B cell (primary cell): ENCODE measurements at regions not wholly inside any gene's neighbourhood (a gene's known extent, or its start where the extent isn't known, plus 50 kb on each side); places are given as distances from the start of the nearest gene placed in this dataset.

Experiments
- ATAC-seq: fragments of 200-7000 bp; cut with Tn5 transposase; one replicate; pipeline ENCODE4 v1.10.0; 2021; ENCODE audit warnings: low read depth, mild to moderate bottlenecking, moderate number of reproducible peaks, moderate library complexity
- CTCF ChIA-PET: fragments of 350-600 bp; sonication (Branson Sonifier 250); formaldehyde crosslinking; loops from one replicate; lab custom pipeline; 2021; ENCODE audit warnings: antibody characterized with exemption, inconsistent platforms; lab: Charles Lee
- POLR2A ChIA-PET: fragments of 350-600 bp; sonication (Branson Sonifier 250); formaldehyde crosslinking; loops from one replicate; lab custom pipeline; 2021; ENCODE audit warnings: antibody characterized with exemption; lab: Charles Lee
- DNase-seq: peaks from one replicate; pipeline ENCODE4 v3.0.0; 2013
- H2AFZ ChIP-seq: 2 replicates; pipeline ENCODE4 v1.6.1; 2012; ENCODE audit warnings: mild to moderate bottlenecking, low read depth, low read length; ENCODE audit not compliant: insufficient read depth, poor library complexity, severe bottlenecking
- H3K27ac ChIP-seq, 2 donors: 1 replicate in 1 of 2; 2 replicates in 1 of 2; pipeline ENCODE4 v1.5.1; 2012 to 2013; ENCODE audit warnings: low read length in 2 of 2, mild to moderate bottlenecking in 2 of 2, moderate library complexity in 1 of 2
- H3K27me3 ChIP-seq, 4 experiments: fragments of 200-600 bp in 1 of 4; sonication (generic) in 1 of 4; replicated peaks in 1 of 4; 1 replicate in 2 of 4; 2 replicates in 2 of 4; pipeline versions ENCODE4 v1.6.1 to v1.7.0; 2013 to 2016; ENCODE audit warnings: low read length in 3 of 4, mild to moderate bottlenecking in 2 of 4, mixed read lengths in 1 of 4, moderate library complexity in 1 of 4; ENCODE audit not compliant: insufficient read depth in 4 of 4, control insufficient read depth in 3 of 4; ENCODE audit errors: control extremely low read depth in 1 of 4
- H3K36me3 ChIP-seq, 2 experiments: replicated peaks in 1 of 2; 1 replicate in 1 of 2; 2 replicates in 1 of 2; pipeline versions ENCODE4 v1.6.1 to v1.7.1; 2013; ENCODE audit warnings: low read length in 1 of 2; ENCODE audit not compliant: insufficient read depth in 2 of 2, control insufficient read depth in 1 of 2; ENCODE audit errors: control extremely low read depth in 1 of 2, extremely low read depth in 1 of 2
- H3K4me1 ChIP-seq, 2 donors: fragments of 200-600 bp in 1 of 2; sonication (generic) in 1 of 2; 1 replicate in 1 of 2; 2 replicates in 1 of 2; pipeline versions ENCODE4 v1.5.1 to v1.6.1; 2013 to 2017; ENCODE audit warnings: low read length in 2 of 2; ENCODE audit not compliant: control insufficient read depth in 2 of 2, insufficient read depth in 2 of 2
- H3K4me2 ChIP-seq: replicated peaks from 2 replicates; pipeline ENCODE3; 2012; ENCODE audit warnings: mild to moderate bottlenecking, low read depth, low read length; ENCODE audit not compliant: poor library complexity, severe bottlenecking
- H3K4me3 ChIP-seq, 5 experiments: fragments of 200-600 bp in 1 of 5; sonication (generic) in 1 of 5; 1 replicate in 3 of 5; 2 replicates in 2 of 5; pipeline versions ENCODE4 v1.5.1 to v1.7.0; 2011 to 2016; ENCODE audit warnings: low read length in 4 of 5, mild to moderate bottlenecking in 4 of 5, low read depth in 2 of 5, control low read depth in 1 of 5, moderate library complexity in 1 of 5; ENCODE audit not compliant: insufficient read depth in 1 of 5; ENCODE audit errors: control extremely low read depth in 1 of 5, extremely low read depth in 1 of 5
- H3K79me2 ChIP-seq: fragments of 200-600 bp; sonication (generic); one replicate; pipeline ENCODE4 v1.6.0; 2016; ENCODE audit warnings: low read length; ENCODE audit not compliant: control insufficient read depth, insufficient read depth
- H3K9ac ChIP-seq: fragments of 200-600 bp; sonication (generic); 2 replicates; pipeline ENCODE4 v1.6.1; 2017; ENCODE audit warnings: mild to moderate bottlenecking, low read length, moderate library complexity
- H3K9me3 ChIP-seq, 3 donors: one replicate each; pipeline versions ENCODE4 v1.6.1 to v1.7.1; 2013; ENCODE audit warnings: low read length in 2 of 3; ENCODE audit not compliant: control insufficient read depth in 2 of 3, insufficient read depth in 1 of 3; ENCODE audit errors: control extremely low read depth in 1 of 3
- H4K20me1 ChIP-seq: 2 replicates; pipeline ENCODE4 v1.6.0; 2012; ENCODE audit warnings: mild to moderate bottlenecking, low read length; ENCODE audit not compliant: insufficient read depth, control insufficient read depth, poor library complexity, severe bottlenecking
- H3K27ac Mint-ChIP-seq: one replicate; pipeline ENCODE4 v1.8.0; 2021; ENCODE audit warnings: mixed read lengths
- H3K27me3 Mint-ChIP-seq: one replicate; pipeline ENCODE4 v1.8.0; 2021; ENCODE audit warnings: mixed read lengths
- H3K4me1 Mint-ChIP-seq: one replicate; pipeline ENCODE4 v1.8.0; 2021; ENCODE audit warnings: mixed read lengths
- H3K4me3 Mint-ChIP-seq: one replicate; pipeline ENCODE4 v1.8.0; 2021; ENCODE audit warnings: mixed read lengths
- H3K9me3 Mint-ChIP-seq: one replicate; pipeline ENCODE4 v1.8.0; 2022; ENCODE audit warnings: mixed read lengths; ENCODE audit not compliant: insufficient read depth
- CTCF ChIP-seq: fragments of 200-600 bp; IDR thresholded peaks from one replicate; pipeline ENCODE4 v1.8.0; 2022; ENCODE audit warnings: antibody characterized with exemption, mild to moderate bottlenecking
- EZH2 ChIP-seq: IDR thresholded peaks from 2 replicates; pipeline ENCODE4 v1.6.1; 2012; ENCODE audit warnings: borderline replicate concordance, low read depth, mild to moderate bottlenecking, moderate library complexity, low read length; ENCODE audit not compliant: insufficient read depth, poor library complexity, severe bottlenecking
- WGBS: methylation state at CpG from one replicate; pipeline ENCODE4 v1.1.5; 2013; ENCODE audit warnings: missing lambda C conversion rate; ENCODE audit not compliant: insufficient coverage; 5-methylcytosine and 5-hydroxymethylcytosine counted together
- intact Hi-C: fragments of 100-400 bp; cut with micrococcal nuclease; formaldehyde crosslinking; loops from one replicate; pipeline ENCODE4 v1.10.0; 2022

- CTCF ChIA-PET, result no interaction called here
- POLR2A ChIA-PET, result no interaction called here
Observed at GRCh38 chr9:106620866-106621265, 242.1 kb upstream of the ZNF462 start.

More at GRCh38 chr9:106620866-106621265, 242.1 kb upstream of the ZNF462 start:
- H3K9me3 Mint-ChIP-seq, result peaks cover 2% of the 10 kb centered on the region
- Histone ChIP-seq H3K27ac (no peak overlapping the region), H4K20me1 (no peaks in the 10 kb centered on the region), H3K4me3 (no peak overlapping the region), H3K79me2 (no peaks in the 10 kb centered on the region), H3K27me3 (no peaks in the 10 kb centered on the region), H3K9ac (no peak overlapping the region), H3K4me2 (no peak overlapping the region), H3K36me3 (no peaks in the 10 kb centered on the region), H3K9me3 (no peaks in the 10 kb centered on the region), H3K4me1 (no peaks in the 10 kb centered on the region), H2AFZ (no peak overlapping the region)
- no peak for ATAC-seq
- intact Hi-C loops, result no loop called here
- H3K27ac Mint-ChIP-seq, result no peak overlapping the region
- H3K27me3 Mint-ChIP-seq, result no peaks in the 10 kb centered on the region
- WGBS, result no CpG with 5 or more reads among the region's 4 CpGs
- H3K4me3 Mint-ChIP-seq, result no peak overlapping the region
- no peak for DNase-seq
- no peaks in the 10 kb centered on the region for H3K4me1 Mint-ChIP-seq
- TF ChIP-seq EZH2 (no peak), CTCF (no peak)
